ENCODE measurements at regions not wholly inside any gene's neighbourhood (a gene's known extent, or its start where the extent isn't known, plus 50 kb on each side); places are given as distances from the start of the nearest gene placed in this dataset.
"Not testable (repeated sequence)": the region's sequence is repeated elsewhere in the genome, so short reads cannot be mapped to it uniquely, and the experiment has no call there.

DNA sequence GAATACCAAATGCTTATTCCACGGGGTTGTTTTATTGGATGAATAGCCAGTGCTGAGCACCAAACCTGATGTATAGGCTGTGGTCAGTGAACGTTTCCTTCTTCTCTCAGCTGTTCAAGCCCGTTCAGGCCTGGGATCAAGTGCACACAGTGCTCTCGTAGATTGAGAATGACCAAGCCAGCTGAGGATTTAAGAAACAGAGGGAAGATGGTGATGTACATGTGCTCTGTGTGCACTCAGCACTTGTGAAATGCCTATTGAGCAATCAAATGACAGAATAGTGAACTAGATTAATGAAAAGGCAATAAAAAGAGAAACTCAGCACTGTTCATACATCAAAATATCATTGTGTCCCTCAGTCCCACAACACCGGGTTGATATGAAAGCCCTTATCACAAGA lies 302.5 kb downstream of the BMPER start:
- DNase-seq = no peak

DNA sequence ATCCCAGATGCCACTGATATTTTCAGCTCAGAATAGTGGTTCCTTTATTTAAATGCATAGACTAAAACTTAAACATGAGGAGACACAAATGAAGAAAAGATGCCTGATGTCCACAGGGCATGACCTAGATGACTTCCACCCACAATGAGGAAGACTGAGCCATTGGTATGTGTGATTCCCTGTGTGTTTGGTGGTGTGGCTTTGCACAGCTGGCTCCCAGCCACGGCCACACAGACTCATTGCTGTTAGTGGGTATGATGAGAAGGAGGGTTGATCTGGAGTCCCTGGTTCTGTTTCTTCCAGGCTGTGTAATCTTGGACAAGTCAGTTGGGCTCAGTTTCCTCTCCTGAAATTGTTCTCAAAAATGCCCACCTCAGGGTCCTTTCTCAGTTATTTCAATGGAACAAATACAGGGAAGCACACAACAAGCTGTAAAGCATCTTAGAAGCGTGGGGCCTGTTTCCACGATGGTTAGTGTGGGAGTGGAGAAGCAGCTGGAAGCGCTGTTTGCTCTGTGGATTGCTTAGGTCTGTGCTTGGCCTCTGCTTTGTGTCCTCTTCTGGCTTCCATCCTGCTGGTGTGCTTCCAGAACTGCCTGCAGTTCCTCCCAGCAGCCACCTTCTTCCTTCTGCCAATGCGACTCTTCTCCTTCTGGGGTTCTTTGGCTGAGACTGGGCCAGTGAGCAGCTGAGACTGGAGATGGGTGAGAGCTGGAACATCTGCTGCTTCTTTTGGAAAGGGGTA lies 303.7 kb downstream of the BMPER start:
- DNase-seq = no peak

DNA sequence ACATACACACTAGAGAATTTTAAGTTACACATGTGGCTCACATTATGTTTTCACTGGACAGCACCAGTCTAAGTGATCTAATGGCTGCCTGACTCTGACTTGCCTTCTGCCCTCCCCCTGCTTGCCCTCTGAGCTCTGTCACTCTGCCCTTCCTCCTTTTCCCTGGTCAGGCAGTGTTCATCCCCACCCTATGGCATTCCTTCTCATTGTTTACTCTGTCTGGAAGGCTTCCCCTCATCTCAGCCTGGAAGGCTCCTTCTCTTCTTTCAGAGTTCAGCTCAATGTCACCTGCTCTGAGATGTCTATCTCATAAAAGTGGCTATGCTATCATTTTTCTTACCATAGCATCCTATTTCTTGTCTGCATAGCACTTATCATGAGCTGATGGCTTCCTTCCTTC lies 305.7 kb downstream of the BMPER start:
- no peak for DNase-seq

DNA sequence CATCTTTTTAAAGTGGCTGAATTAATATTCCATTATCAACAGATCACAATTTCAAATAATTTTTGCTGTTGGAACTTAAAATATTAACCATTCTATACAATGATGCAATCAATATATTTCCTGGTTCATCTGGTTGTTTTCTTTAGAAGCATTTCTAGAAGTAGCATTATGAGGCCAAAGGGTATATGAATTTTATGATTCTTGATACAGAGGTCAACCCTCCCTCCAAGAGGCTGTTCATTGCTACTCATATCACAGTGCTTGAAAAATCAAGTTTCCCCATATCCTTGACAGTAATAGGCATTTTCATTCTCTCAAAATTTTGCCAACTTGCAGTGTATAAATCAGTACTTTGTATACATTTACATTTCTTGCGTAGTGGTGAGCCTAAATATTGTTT lies 312.6 kb downstream of the BMPER start:
- no peak for DNase-seq

DNA sequence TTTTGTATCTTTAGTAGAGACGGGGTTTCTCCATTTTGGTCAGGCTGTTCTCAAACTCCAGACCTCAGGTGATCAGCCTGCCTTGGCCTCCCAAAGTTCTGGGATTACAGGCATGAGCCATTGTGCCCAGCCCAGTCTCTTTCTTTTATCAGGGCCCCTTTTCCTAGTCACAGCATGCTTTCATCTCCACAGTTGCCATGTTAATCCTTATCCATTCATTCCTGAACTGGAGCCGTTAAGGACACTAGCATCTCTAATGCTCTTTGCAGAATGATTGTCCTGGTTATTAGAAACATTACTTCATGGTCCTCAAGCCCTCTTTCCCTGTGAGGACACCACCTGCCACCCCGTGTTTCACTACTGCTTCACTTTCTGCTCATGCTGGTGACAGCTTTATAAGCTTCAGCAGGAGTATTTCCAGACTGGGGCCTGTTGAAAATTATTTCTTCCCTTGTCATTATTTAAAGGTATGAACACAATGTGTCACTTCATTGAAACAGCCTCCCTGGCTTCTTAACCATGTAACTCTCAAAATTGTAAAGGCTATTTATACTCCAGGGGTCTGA lies 313.9 kb downstream of the BMPER start:
- DNase-seq = no peak

DNA sequence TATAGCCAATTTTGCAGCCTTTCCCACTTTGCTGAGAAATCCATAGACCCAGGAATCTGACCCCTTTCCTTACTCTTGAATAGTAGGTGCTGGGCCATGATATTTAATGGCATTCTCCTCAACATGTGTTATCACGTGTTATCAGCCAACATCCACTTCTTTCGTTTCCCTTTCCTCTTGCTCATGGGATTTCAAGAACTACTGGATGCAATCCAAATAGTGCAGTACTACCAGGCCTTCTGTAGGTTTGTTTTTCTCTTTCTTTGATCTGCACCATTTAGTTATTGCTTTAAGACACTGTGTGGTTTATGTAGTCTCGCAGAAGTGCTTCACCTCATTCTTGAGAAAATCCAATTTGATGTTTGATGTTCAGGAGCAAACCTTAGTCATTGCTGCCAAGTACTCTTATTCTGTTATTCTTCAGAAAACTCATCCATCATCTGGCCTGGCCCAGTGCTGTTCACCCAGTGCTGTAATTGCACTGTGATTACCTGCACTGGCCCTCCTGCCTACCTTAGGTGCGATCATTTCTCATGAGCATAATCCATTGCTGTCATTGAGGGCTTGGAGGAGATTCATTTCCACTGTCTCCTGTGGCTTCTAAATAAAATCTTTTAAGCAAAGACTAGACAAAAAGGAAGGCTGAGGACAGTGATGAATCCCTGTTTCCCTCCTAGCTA lies 315.3 kb downstream of the BMPER start:
- DNase-seq = no peak

DNA sequence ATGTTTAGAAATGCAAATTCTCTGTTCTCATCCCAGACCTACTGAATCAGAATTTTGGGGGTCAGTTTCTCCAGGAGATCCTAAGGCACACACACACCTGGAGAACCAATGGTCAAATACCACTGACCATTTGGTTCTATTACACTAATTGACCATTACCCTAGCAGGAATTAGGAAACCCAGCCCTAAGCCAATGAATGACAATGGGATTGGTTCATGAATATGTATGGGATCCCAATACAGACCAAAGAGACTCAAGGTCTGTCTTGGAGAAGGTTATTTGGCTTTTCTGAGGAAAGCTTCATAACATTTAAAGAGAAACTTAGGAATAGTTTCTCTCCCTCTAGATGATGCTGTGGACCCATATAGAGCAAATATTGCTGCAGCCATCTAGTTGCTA lies 317.0 kb downstream of the BMPER start:
- no peak for DNase-seq

DNA sequence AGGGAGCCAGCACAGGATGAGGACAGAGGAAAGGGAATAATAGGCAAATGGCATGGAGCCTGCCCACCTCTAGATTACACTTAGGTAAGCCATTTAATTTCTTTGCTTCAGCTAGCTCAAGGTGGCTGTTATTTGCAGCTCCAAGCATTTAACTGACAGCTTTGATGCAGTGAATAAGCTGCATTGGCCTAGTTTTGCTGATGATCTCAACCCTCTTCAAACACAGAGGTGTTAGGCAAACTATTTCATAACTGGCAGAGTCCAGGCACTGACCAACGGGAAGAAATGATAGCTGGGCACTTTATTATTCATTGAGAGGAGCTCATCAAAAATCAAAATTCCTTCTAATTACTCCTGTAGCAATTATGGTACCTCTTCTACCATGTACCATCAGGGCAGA lies 317.4 kb downstream of the BMPER start:
- no peak for DNase-seq

DNA sequence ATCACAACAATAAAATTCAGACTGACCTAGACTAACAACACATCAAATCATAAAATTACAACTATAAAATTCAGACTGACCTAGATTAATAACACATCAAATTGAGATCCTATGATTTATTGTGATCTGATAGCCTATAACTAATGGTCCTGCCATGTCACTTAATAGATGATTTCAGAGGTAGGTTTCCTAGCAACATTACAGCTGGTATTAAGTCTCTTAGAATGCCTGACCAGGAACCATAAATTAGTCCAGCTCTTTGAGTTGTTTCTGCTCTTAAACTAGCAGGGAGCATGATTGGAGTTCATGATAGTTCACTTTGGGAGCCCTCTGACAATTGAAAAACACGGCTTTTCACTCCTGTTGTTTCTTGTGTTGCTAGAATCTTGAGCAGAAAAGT lies 318.9 kb downstream of the BMPER start:
- no peak for DNase-seq

DNA sequence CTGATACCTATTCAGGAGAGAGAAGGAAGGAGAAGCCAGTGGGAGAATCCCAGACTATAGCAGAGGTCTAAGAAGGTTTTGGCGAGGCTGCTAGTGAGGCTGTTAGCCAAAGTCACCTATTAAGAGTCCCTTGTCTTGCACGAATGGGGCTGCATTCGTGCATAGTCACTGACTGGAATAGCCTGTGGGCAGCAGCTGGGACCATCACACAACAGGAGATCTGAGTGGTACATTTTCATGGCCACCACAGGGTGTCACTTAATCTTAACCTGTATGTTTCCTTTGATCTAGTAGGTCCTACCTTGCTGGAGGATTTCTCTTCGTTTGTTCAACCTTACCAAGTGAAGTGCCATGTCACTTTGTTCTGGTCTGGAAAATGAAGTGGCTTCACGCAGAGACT lies 319.9 kb downstream of the BMPER start:
- DNase-seq = no peak

DNA sequence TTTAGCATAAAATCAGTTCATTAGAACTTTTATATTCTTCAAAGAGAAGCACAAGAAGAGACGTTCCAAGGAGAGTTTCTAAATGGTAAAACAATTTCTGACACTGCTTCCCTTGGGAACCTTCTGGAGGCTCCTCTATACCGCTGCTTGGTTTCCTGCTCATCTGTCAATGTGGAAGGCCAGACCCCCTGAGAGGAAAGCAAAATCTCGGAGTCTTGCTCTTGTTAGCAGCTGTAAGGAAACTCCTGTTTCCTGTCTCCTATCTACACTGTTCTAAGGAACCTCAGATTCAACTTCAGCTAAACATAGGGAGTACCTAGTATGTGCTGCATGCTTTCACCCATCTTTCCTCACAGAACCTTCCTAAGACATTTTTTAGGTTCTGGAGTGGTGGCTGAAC lies 322.2 kb downstream of the BMPER start:
- DNase-seq = no peak

DNA sequence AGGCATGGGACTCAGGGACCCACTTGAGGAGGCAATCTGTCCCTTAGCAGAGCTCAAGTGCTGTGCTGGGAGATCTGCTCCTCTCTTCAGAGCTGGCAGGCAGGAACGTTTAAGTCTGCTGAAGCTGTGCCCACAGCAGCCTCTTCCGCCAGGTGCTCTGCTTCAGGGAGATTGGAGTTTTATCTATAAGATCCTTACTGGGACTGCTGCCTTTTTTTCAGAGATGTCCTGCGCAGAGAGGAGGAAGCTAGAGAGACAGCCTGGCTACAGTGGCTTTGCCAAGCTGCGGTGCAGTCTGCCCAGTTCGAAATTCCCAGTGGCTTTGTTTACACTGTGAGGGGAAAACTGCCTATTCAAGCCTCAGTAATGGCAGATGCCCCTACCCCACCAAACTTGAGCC lies 329.8 kb downstream of the BMPER start:
- not testable (repeated sequence) for DNase-seq

DNA sequence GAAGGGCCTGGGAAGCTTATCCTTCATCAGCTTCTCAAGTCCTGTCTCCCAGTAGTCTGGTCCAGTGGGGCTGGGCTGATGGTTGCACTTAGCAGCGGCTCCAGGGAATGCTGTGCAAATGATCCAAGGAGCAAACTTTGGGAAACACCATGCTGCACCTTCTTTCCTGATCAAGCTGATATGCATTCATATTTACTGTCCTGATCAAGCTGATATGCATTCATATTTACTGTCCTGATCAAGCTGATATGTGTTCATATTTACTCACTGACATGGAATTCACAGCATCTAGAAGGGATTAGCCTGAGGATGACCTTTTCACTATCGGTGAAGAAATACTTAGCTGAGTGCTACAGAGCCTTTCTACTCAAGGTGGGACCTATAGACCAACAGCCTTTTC lies 330.7 kb downstream of the BMPER start:
- DNase-seq = no peak

DNA sequence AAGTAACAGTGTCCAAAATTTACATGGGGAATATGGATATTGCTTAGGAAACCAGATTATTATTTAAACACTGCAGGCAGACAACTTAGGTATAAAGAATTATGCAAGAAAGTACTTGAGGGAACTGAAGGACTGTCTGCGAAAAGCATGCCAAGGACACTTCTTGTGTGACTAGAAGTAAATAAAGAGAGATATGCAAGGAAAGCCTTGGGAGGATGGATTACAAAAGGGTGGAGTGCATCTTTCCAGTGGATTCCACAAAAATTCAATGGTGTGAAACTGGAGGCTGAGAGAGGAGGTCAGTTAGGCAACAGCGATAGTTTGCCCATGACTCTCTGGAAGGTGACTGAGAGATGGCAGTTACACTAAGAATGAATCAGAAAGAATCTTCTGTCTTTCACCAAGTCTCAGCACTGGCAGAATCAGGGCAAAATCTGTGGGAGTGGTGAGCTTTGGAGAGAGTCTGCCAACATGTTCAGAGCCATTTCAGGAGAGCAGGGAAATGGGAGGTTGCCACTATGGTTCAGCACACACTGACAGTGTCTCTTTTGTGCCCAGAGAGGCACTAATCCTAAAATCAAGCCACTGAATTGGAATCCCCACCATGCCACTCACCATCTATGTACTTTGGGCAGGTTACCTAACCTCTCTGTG lies 331.6 kb downstream of the BMPER start:
- no peak for DNase-seq

DNA sequence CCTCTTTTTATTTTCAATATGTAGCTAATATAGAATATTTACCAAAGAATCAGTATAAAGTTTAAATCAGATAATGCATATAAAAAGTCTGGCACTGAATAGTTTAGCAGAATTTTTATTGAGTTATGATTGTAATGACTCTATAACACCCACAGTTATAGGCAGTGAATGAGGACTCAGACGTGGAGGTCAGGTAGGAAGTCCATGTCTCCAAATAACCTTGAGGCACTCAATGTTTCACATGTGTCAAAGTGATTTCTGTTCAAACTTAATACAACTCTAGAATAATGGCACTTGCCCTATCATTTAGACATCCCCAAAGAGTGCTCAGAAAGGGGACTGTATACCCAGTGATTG lies 332.1 kb downstream of the BMPER start:
- DNase-seq = no peak

DNA sequence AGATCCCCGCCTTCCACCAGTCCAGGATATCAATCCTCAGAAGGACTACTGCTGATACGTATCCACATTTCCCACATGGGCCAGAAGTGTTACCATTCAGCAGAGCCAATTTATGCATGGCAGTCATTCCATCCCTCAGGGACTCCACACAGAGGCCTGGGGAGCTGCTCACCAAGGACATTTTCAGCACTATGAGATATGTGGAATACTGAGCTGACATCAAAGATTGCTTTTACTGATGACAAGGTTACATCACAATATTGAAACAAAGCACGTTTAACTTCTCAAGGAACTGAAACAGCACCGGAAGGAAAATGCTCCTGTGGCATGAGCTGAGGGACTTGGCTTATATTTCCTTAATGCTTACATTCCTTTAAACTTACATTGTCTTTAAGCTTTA lies 335.1 kb downstream of the BMPER start:
- DNase-seq = no peak

DNA sequence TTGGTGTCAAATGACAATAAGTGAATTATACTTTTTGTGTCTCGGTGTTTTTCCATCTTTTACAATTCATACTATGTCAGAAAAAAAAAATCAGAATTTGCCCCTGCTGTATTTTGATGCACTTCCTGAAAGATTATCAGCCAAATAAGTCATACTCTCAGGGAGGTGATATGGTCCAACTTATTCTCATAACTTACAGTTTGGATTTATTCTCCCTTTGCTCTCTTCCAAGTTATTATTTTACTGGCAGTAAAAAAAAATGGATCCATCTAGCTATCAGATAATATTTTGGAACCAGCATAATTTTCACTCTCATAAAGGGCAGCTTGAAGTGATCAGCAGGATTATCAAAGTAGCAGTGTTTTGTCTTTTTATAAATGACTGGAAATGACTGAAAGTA lies 337.1 kb downstream of the BMPER start:
- DNase-seq = no peak

DNA sequence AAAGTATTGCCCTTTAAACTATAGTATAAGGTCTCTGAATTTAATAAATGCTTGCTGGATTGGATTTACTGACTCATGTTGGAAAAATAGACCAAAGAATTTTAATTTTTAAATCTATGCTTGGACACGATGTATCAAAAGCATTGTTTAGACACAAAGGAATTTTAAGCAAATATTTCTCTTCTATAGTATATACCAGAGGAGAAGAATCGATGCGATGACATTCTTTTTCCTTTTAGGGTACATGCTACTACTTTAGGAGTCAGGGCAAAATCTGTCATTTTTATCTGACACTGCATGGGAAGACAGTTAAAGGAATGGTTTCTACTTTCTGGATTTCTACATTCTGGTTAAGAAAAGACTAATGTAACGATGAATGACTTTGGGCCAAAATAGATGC lies 339.9 kb downstream of the BMPER start:
- DNase-seq = no peak

DNA sequence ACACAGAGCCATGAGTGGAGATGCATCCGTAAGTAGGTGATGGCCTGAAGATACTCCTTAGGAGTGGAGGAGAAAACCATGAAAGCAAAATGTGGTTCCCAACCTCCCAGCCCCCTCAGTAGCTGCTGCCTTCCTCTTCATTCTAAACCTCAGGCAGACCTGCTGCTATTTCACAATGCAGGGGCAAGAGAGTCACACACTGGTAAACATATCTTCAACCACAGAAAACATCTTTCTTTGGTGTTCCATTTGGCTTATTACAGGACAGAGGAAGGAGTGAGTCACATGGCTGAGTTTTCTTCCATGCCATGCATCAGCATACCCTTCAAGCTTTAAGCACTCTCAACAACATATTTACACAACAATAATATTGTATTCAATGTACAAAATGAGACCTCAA lies 342.1 kb downstream of the BMPER start:
- no peak for DNase-seq

DNA sequence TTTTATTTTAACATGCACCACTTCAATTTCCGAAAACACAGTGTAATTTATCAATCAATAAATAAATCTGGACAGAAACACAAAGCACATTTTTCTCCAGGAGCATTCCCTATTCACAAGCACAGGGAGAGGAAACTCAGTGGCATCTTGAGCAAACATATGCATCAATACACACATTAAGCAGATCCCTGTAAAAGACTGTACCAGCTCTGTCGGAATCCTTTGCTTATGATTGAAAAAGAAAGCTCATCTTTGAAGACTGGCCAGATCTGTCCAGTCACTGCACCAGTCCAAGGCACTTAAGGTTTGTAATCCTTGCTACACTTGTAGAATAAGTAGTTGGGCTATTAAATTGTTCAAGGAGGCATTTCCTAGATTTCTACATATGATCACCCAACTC lies 343.9 kb downstream of the BMPER start:
- DNase-seq = no peak

DNA sequence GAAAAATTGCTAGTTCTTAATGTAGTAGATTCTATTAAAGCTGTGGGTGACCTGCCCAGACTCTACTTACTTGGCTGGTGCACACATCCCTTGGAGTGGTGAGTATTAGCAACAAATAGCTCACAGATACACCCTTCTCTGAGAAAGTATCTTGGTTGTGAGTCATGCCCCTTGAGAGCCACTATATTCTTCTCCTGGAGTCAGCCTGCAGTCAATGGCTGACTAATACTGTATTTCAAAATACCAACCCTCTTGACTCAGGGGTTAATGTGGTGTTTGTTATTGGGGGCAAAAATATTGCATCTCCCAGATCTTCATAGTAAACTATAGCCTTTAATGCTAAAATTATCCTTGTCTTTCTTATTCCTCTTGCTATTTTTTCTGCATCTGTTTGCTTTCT lies 354.9 kb downstream of the BMPER start:
- no peak for DNase-seq

DNA sequence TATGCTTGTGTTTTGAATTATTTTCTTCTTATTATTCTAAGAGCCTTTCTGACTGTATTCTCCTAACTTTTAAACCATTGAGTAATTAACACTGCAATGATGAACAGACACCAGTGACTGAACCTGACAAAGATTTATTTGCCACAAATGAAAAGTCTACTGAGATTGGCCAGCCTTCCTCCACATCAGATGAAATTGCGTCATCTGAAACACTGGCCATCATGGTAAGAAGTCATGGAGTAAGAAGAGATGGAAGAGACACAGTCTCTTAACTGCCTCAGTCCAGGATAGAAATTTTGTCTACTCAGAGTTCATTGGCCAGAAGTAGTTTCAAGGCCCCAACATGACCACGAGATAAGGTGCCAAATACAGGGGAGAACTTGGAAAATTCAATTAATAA lies 357.8 kb downstream of the BMPER start:
- no peak for DNase-seq

DNA sequence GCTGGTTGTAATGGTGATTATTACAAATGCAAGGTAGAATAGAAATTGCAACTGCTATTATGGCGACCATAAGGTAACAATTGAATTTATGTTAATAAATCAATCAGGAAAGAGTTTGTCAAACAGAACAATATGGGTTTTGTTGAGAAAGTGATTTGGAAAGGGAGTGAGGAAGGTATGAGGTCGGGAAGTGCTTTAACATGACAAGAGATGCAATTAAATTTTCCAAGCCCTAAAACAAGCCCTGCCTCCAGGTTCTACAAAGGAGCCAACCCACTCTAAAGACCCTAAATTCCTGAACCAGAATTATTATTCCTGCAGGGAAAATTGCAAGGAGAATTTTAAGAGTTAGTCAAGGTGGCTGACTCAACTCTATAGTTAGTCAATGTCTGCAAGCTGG lies 363.7 kb downstream of the BMPER start:
- DNase-seq = no peak

DNA sequence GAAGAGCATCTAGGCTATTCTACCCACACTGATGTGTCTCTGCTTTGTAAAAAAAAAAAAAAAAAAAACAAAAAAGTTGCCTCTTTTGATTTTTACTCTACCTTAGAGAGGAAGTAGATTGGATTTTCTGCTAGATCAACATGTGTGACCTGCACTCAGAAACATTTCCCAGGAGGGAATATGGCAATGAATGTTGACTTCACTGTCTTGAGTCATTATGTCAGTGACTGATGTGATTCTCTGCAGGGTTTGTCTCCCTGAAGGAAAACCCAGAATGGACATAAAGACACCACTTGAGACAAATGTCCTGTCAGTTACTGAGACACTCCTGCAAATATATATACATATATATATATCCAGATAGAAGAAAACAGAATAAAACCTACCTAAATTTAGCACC lies 370.3 kb downstream of the BMPER start:
- DNase-seq = no peak
